Caco-2 (cell line): ENCODE measurements at regions not wholly inside any gene's neighbourhood (a gene's known extent, or its start where the extent isn't known, plus 50 kb on each side); places are given as distances from the start of the nearest gene placed in this dataset.

Experiments used
- BruUV-seq: library from RNA; stranded (reverse); fragments of 400-500 nt; replicated peaks from 2 replicates; lab custom pipeline; 2021; lab: Mats Ljungman, UMichigan
- CTCF ChIA-PET: fragments of 300-600 bp; sonication (Branson Sonifier 250); formaldehyde crosslinking; loops from one replicate; lab custom pipeline; 2022; ENCODE audit warnings: antibody characterized with exemption; lab: Charles Lee
- POLR2A ChIA-PET: fragments of 300-600 bp; sonication (Branson Sonifier 250); formaldehyde crosslinking; loops from one replicate; lab custom pipeline; 2022; ENCODE audit warnings: antibody characterized with exemption; lab: Charles Lee
- DNase-seq, 2 experiments: peaks; one replicate each; pipeline versions ENCODE4 v3.0.0 to v3.0.0-alpha.2; 2020 to 2022
- H3K27me3 ChIP-seq: replicated peaks from 2 replicates; pipeline ENCODE4 v1.6.0; 2011; ENCODE audit warnings: low read length; ENCODE audit not compliant: control insufficient read depth, insufficient read depth
- H3K36me3 ChIP-seq: 2 replicates; pipeline ENCODE4 v1.5.1; 2011; ENCODE audit warnings: low read length; ENCODE audit not compliant: control insufficient read depth, insufficient read depth
- H3K4me1 ChIP-seq: fragments of 250-450 bp; sonication (Bioruptor Pico); 2 replicates; pipeline ENCODE4 v1.5.1; 2020; ENCODE audit warnings: mild to moderate bottlenecking
- H3K4me3 ChIP-seq: 2 replicates; pipeline ENCODE4 v1.5.1; 2011; ENCODE audit warnings: low read depth, mild to moderate bottlenecking, control low read depth, low read length
- H3K9me3 ChIP-seq: fragments of 250-450 bp; sonication (Bioruptor Pico); 2 replicates; pipeline ENCODE4 v1.5.1; 2020; ENCODE audit warnings: mild to moderate bottlenecking, moderate library complexity
- H3K27ac Mint-ChIP-seq: one replicate; pipeline ENCODE4 v1.8.0; 2022; ENCODE audit warnings: mixed read lengths; ENCODE audit not compliant: unreplicated experiment
- H3K27me3 Mint-ChIP-seq: one replicate; pipeline ENCODE4 v1.8.0; 2022; ENCODE audit warnings: mixed read lengths; ENCODE audit not compliant: insufficient read depth, unreplicated experiment
- H3K36me3 Mint-ChIP-seq: one replicate; pipeline ENCODE4 v1.8.0; 2022; ENCODE audit warnings: mild to moderate bottlenecking, mixed read lengths; ENCODE audit not compliant: insufficient read depth, unreplicated experiment
- H3K4me1 Mint-ChIP-seq: one replicate; pipeline ENCODE4 v1.8.0; 2022; ENCODE audit warnings: low read depth, mixed read lengths; ENCODE audit not compliant: unreplicated experiment
- H3K4me3 Mint-ChIP-seq: one replicate; pipeline ENCODE4 v1.8.0; 2022; ENCODE audit warnings: mild to moderate bottlenecking, moderate library complexity, mixed read lengths; ENCODE audit not compliant: unreplicated experiment
- H3K9me3 Mint-ChIP-seq: one replicate; pipeline ENCODE4 v1.8.0; 2022; ENCODE audit warnings: mixed read lengths; ENCODE audit not compliant: unreplicated experiment
- intact Hi-C: fragments of 100-400 bp; cut with micrococcal nuclease; formaldehyde crosslinking; loops from one replicate; pipeline ENCODE4 v1.10.0; 2022; ENCODE audit not compliant: unreplicated experiment
- TF ChIP-seq, protein P1 (sequence below), 2 experiments: fragments of 200-600 bp in 1 of 2; IDR thresholded peaks; 1 replicate in 1 of 2; 2 replicates in 1 of 2; pipeline versions ENCODE4 v1.5.1 to v1.8.0; 2011 to 2022; ENCODE audit warnings: antibody characterized with exemption in 1 of 2, control low read depth in 1 of 2, inconsistent platforms in 1 of 2, low read depth in 1 of 2, low read length in 1 of 2, mild to moderate bottlenecking in 1 of 2, moderate library complexity in 1 of 2; ENCODE audit not compliant: insufficient read depth in 1 of 2, severe bottlenecking in 1 of 2, unreplicated experiment in 1 of 2

DNA sequence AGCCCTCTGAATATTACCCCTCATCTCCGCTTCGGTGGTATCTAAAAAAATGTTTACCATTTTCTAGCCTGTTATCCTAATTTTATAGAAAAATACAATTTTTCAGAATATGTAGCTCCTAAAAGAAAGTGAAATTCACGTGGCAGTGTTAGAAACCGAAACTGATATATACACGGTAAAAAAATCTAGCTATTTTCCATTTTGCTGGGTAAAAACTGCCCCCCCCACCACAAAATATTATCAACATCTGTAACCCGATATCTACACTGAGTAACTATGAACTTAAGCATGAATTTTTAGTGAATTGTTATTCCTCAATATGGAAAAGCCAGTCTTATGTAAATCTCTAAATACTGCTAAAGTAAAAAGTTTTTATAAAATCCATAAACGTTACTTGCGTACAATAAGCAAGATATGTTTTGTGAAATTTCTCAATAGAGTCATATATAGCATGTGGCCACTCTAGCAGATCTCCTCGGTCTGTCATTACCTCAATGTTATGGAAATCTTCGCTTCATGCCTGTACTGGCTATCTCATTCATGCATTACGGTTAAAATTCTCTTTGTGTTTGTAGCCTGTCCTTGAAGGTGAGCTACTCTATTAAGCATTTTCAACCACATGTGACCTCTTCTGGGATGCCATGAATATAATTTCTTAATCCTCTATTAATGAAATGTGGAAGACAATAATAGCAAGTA, 524.2 kb downstream of the TRIB2 start:
- Mint-ChIP-seq H3K36me3 (no peaks in the 10 kb centered on the region), H3K9me3 (no peaks in the 10 kb centered on the region), H3K4me3 (no peak overlapping the region), H3K4me1 (no peaks in the 10 kb centered on the region), H3K27ac (no peak overlapping the region), H3K27me3 (peaks cover 4% of the 10 kb centered on the region)
- TF ChIP-seq, protein P1, sequence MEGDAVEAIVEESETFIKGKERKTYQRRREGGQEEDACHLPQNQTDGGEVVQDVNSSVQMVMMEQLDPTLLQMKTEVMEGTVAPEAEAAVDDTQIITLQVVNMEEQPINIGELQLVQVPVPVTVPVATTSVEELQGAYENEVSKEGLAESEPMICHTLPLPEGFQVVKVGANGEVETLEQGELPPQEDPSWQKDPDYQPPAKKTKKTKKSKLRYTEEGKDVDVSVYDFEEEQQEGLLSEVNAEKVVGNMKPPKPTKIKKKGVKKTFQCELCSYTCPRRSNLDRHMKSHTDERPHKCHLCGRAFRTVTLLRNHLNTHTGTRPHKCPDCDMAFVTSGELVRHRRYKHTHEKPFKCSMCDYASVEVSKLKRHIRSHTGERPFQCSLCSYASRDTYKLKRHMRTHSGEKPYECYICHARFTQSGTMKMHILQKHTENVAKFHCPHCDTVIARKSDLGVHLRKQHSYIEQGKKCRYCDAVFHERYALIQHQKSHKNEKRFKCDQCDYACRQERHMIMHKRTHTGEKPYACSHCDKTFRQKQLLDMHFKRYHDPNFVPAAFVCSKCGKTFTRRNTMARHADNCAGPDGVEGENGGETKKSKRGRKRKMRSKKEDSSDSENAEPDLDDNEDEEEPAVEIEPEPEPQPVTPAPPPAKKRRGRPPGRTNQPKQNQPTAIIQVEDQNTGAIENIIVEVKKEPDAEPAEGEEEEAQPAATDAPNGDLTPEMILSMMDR (IDR thresholded peaks at IDR 0.05; ENCODE audit: insufficient read depth in 1 of 2, low read depth in 1 of 2, low read length in 1 of 2, severe bottlenecking in 1 of 2, unreplicated experiment in 1 of 2), result no peak
- DNase-seq, result no peak
- Histone ChIP-seq H3K36me3 (no peaks in the 10 kb centered on the region), H3K4me3 (no peak overlapping the region), H3K4me1 (no peaks in the 10 kb centered on the region), H3K27me3 (no peaks in the 10 kb centered on the region), H3K9me3 (no peaks in the 10 kb centered on the region)
- intact Hi-C loops, result no loop called here
- BruUV-seq, result no TSS peak
- POLR2A ChIA-PET, result no interaction called here
- CTCF ChIA-PET, result no interaction called here

DNA sequence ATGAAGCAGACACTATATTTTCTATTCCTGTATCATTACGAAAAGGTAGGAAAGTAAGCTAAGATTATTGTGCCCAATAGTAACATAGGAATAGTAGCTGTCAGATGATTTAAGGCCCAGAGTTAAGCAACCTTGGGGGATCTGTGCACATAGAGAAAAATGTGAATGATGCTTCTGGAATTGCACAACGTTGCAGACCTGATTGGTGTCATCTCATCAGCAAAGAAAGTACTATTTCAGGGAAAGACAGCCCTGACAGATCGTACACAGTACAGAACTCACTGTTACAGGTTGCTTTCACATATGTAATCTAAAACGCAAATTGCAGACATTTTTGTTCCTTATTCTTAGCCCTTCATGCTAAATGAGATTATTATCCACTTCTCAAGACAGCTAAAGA, 535.9 kb downstream of the TRIB2 start:
- no peaks in the 10 kb centered on the region for H3K4me1 ChIP-seq
- no peaks in the 10 kb centered on the region for H3K9me3 Mint-ChIP-seq
- H3K27me3 ChIP-seq, result no peaks in the 10 kb centered on the region
- no peaks in the 10 kb centered on the region for H3K36me3 Mint-ChIP-seq
- H3K4me1 Mint-ChIP-seq, result no peaks in the 10 kb centered on the region
- TF ChIP-seq, protein P1 (IDR thresholded peaks at IDR 0.05; ENCODE audit: insufficient read depth in 1 of 2, low read depth in 1 of 2, low read length in 1 of 2, severe bottlenecking in 1 of 2, unreplicated experiment in 1 of 2), result no peak
- DNase-seq, result no peak
- no peak overlapping the region for H3K27ac Mint-ChIP-seq
- H3K4me3 Mint-ChIP-seq, result no peak overlapping the region
- H3K36me3 ChIP-seq, result no peaks in the 10 kb centered on the region
- intact Hi-C loops, result no loop called here
- BruUV-seq, result no TSS peak
- ChIA-PET POLR2A (no interaction called here), CTCF (no interaction called here)
- no peak overlapping the region for H3K4me3 ChIP-seq
- H3K9me3 ChIP-seq, result no peaks in the 10 kb centered on the region
- H3K27me3 Mint-ChIP-seq, result no peaks in the 10 kb centered on the region

DNA sequence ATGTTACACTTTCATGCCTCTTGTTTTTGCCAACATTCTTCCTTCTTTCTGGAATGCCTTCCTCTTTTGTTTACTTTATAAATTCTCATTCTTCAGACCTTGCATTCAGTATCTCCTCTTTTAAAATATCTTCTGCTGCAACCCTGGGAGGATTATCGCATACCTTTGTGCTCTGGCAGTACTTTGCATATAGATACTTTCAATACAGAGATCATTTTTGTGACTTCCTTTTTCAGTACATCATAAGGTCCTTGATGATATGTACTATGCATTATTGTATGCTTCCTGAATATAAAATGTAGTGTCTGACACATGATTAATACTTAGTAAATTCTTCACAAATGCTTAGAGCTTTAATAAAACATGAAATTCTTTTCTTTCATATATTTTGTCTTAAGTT, 538.7 kb downstream of the TRIB2 start:
- intact Hi-C loops, result no loop called here
- no peaks in the 10 kb centered on the region for H3K36me3 ChIP-seq
- ChIA-PET POLR2A (no interaction called here), CTCF (no interaction called here)
- H3K27me3 ChIP-seq, result no peaks in the 10 kb centered on the region
- BruUV-seq, result no TSS peak
- no peaks in the 10 kb centered on the region for H3K27me3 Mint-ChIP-seq
- no peak overlapping the region for H3K4me3 Mint-ChIP-seq
- H3K9me3 ChIP-seq, result no peaks in the 10 kb centered on the region
- H3K4me1 ChIP-seq, result no peaks in the 10 kb centered on the region
- H3K36me3 Mint-ChIP-seq, result no peaks in the 10 kb centered on the region
- DNase-seq, result no peak
- no peaks in the 10 kb centered on the region for H3K4me1 Mint-ChIP-seq
- H3K27ac Mint-ChIP-seq, result no peak overlapping the region
- TF ChIP-seq, protein P1 (IDR thresholded peaks at IDR 0.05; ENCODE audit: insufficient read depth in 1 of 2, low read depth in 1 of 2, low read length in 1 of 2, severe bottlenecking in 1 of 2, unreplicated experiment in 1 of 2), result no peak
- no peaks in the 10 kb centered on the region for H3K9me3 Mint-ChIP-seq
- H3K4me3 ChIP-seq, result no peak overlapping the region
